CD4-positive, alpha-beta T cell treated with Interleukin-17A for 1 hour (primary cell): ENCODE measurements at regions not wholly inside any gene's neighbourhood (a gene's known extent, or its start where the extent isn't known, plus 50 kb on each side); places are given as distances from the start of the nearest gene placed in this dataset.

Experiments
- DNase-seq: peaks from one replicate; pipeline ENCODE4 v3.0.0-alpha.2; 2020

DNA sequence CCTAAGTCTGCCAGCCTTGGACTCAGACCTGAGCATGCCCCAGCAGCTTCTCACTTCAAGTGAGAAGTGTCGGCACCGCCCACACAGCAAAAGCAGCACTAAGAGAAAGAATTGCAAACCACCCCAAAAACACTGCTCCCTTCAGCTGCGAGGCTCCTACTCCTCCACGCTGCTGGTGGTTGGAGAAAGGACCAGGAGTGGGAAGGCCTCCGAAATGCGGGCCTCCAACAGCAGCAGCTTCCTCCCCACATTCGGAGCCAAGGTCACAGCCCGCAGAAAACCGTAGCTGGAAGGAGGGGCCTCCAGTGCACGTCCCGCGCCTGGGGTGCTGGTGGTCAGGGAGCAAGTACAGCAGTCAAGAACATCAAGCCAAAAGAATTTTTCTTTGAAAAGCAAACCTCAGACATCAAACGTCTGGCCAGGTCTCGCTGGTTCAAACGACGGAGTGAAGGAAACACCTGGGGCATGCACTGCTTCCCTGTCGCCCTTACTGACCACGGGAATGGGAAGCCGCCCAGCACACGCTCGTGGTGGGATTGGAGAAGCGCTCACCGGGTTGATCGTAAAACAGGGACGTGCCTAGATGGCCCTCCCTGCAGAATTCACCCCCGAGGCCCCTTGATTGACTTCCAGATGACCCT is 185.6 kb upstream of the CST7 start:
- no peak for DNase-seq

DNA sequence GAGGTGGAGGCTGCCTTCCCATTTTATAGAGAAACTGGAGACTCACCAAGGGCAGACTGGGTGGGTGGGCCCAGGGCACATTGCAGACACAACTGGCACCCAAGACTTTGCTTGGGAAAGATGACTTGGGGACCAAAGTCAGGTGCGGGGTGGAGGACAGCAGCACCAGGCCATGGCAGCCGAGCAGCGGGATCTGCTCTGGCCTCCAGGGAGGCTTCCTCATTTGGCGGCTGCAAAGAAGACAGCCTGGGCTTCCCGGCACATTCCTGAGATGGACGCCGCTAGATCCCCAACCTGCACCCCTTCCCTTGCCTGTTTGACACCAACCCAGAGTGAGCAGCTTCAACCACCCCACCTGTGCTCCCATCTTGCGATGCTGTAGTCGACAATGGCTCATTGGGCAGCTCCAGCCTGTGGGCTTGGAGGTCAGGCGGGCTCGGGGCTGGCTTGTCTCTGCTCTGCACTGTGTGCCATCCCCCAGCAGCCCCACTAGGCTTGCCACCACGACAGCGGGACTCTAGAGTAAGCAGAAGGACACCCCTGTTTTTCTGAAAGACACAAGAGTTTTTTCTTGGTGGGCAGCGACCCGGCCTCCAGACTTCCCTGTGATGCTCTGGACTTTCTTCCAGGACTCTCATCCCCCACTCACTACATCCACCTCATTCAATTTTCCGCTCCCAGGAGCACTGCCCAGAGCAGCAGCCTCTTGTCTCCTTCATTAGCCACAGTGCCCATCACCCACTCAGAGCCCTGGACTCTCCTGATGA is 184.9 kb upstream of the CST7 start:
- no peak for DNase-seq

DNA sequence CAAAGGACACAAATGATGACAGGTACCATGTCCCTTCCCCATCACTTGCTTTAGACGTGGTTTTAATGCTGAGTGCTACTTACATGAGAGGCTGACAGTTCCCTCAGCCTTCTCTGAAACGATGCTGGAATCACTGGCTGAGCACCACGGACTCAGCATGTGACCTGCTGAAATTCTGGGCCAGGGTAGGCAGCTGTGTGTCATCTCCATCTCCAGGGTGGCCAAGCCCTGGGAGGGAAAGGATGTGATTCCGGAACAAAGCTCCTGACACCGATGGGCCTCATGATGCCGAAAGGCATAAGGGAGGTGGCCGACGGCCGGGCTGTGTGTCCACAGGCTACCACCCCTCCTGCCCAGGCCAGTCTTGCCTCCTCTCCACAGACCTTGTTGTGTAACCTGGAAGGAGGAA is 184.3 kb upstream of the CST7 start:
- DNase-seq = no peak

DNA sequence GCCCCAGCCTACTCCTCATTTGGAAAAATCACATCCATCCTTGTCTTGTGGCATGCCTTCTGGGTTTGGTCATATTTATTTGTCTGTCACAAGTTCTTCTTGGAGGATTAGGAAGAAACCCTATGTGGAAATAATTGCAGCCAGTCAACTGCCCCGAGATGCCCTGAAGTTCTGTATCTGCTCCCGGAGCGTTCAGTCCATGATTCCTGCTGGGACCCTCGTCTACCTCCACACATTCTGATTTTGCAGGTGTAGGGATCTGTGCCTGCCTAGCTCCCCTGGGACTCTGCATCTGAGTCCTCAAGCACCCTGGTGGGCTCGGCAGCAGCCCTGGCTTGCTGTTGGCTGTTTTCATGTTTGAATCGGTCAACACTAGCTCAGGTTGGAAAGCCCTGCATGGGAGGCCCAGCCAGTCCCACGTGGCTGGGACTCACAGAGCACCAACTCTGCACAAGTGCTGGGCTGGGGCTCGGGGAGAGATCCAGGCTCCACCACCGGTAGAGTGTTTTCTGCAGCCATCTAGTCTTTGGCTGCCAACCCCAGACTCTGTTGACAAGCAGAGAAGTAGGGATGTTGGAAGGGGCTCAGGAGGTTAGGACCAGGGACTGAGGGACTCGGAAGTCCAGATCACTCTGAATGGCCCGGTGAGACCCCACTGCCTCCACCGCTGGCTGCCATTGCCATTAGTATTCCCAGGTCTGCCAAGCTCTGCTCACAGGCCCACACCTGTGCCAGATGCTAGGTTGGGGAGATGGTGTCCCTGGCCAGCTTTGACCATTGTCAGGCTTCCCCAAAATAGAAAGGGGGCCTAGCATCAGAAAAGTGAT is 183.5 kb upstream of the CST7 start:
- no peak for DNase-seq

DNA sequence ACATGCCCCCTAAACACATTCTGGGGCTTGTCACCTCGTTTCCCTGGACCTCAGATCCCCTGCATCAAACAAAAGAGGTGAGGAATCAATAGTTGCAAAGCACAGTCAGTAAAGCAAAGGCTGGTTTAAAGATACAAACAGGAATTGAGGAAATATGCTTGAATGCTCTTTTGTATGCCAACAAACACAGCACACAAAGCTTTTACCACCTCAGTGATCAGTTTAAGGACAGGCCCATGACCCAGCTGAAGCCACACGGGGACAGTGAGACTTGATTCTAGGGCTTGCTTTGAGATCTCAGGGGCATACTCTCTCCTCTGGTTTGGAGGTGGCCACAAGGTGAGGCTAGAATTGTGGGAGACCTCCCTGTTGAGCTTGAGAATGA is 182.9 kb upstream of the CST7 start:
- no peak for DNase-seq

DNA sequence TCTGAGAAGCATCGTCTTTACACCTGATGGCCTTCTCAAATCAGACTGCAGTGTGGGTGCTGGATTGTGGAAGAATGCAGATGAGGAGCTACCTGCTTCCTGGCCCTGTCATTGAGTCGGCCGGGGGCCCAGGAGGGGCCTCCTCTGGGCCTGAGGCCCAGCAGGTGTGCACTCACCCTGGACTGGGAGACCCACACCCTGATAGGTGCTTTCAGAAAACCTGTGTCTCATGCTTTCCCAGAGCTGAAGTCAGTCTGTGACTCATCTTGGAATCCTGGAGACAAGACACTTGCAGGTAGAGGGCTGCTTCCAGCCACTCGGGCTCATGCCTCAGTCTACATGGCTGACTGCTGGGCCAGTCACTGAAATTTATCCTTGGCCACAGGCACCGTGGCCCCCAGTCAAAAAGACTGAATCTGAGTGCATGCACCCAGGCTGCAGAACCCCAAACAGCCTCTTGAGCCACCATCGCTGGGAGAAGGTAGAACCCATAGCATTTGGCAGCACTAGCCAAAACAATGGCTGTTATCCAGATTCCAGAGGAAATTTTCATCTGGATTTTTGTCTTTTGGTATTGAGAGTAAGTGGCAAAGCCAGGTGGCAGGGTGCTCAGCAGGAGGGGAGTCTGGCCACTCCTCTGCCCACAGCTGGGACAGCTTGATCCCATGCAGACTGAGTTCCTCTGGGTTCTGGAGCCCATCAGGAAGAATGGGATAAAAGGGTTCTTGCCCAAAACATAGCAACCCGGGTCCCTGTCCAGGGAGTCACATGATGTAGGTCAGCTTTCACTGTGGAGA is 182.0 kb upstream of the CST7 start:
- DNase-seq = no peak

DNA sequence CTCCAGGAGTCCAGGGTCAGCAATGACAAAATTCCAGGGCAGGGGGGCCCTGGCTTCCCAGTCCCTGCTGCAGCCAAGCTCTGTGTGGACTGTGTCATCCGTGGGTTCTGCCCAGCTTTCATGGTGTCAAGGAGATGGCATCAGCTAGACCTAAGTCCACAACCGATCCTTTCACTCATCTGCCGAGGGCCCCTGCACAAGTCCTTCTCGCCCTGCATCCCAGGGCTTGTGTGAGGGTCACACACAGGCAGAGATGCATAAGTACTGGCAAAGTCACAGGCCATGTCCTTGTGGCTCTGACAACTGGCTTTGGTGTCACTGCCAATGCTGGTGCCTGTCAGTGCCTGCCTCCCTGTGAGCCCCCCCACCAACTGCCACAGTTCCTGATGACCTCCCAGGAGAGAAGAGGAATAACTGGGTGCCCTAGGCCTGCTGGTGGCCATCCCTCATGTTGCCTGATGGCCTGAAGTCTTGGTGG is 181.4 kb upstream of the CST7 start:
- DNase-seq = no peak

DNA sequence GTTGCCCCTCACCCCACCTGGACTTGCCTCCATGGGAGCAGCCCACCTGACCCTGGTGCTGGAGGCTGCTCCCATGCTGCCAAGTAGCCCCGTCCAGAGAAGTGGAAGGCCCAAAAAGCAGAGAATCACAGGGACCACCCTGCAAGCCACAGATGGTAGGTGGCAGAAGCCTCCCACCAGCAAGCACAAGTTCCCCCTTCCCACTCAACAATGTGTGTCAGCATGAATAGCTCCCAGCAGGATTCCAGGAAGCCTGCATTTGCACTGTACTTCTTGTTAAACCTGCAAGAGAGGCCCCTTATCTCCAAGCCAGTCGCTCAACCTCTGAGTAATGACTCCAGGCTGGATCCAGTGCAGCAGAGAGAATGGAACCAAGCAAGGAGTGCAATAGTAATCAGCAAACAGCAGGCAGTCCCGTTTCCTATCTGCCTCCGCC is 180.8 kb upstream of the CST7 start:
- no peak for DNase-seq

DNA sequence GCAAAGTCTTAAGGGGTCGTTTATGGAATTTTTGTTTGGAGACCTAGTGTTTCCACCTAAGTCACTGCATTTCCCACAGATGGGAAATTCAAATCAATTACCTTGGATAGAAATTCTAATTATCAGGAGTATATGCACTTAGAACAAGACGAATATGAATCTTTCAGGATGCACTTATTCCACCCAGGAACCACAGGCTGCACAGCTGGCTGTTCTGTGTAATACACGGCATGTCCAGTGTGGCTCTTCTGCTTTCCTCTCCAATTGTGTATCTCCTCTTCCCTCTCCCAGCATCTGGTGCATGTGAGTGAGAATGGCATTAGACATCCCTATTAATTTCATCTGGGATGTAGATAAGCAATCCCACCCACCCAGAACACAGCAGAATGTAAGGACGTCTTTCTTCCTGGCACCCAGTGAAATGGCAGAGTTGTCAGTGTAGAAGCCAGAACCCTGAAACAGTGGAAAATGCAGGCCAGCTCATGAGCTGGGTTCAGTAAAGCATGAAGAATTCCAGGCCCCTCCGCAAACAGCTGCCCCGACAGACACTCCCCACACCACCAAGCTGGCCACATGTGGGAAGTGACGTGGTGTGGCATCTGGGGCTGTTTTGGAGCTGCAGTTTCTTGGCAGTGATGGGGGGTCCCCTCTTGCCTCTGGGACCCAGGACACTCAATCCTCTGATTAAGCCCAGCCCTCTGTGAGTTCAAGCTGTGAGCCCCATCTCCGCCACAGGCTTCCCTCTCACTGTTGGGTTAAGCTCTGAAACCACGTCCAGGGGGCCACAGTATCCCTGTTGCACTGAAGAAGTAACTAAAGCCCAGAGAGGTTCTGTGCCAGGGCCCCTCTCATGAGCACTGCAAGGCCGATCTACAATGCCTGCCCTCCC is 180.1 kb upstream of the CST7 start:
- DNase-seq = no peak

DNA sequence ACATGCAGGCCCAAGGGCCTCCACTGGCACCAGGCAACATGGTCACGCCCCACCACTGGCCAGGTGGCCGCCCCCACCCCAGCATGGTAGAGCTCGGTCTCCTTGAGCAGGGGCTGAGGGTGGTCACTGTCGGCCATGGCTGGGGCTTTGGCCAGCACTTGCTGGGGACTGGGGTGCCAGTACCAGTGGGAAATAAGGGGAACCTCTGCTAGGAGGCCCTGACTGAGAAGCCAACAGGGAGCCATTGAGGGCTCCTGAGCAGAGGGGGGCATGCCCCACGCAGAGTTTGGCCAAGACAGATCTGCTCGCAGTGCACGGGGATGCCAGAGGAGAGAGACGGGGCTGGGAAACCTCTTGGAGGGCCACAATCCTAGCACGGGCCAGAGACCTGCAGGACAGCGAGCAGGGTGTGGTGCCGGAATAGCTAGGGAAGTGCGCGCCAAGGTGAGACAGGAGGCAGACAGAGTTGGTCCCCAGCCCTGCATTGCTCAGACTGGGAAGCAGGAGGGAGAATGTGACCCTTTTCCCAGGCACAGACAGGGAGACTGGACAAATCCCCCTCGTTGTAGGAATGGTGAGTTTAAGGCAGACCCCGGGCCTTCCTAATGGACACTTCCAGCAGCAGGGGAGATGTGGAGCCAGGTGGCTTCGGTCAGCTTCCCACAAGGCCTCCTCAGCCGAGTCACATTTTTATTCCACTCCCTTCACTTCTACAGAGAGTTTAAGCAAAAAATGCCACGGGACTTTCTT is 179.0 kb upstream of the CST7 start:
- DNase-seq = no peak

DNA sequence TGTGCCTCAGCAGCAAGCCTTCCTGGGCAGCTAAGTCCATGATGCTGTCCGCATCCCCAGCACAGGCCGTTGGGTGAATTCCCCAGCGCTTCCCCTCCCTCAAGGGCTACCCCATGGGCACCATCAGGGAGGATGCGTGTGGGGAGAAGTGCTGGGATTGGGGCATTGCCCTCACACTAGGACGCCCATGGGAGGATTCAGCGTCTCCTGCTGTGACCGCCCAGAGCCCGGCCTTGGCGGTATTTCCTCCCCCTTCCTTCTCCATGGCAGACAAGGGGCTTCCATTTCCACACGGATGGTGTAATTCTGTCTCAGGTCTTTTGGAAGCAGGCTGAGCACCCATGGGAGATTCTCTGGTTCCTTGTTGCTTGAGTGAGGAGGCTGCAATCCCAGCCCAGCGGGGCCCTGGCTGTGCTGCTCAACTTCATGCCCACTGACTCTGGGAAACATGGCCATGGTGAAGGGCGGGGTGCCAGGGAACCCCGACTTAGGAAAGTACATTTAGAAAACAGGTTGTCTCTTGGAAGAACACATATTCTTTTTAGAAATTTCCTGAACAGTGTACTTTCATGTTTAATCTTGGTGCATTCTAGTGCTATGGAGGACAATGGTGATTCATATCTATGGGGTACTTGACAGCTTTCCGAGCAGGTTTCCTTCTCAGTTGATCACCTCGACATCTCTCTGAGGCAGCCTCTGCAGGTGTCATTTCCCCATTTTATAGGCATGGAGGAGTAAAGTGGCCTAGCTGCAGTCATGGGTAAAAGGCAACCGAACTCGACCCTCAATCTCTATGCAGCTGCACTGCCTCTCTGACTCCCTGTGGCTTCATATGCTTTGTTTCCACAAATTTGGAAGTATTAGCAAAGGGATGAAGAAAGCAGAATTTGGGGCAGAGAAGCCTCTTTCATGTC is 178.2 kb upstream of the CST7 start:
- no peak for DNase-seq

DNA sequence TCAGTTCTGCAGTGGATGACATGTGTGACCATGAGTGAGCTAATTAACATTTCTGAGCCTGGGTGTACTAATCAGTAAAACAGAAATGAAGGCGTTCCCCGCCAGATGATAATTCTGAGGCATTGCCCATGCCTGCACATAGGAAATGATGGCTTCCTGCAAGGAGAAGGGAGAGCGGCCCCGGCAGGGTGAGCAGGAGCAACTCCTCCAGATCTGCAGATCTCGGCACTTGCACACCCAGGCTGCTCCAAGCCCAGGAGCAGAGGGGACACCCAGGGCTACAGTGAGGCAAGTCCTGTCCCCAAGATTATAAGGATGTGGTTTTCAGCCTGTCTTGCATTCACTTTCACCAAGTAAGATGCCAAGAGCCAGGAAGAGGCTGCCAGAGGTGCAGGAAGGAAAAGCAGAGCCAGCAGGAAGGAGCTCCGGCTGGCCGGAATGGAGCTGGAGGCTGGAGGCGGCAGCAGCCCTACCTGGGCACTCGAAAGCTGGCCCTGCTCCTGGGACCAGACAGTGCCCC is 177.5 kb upstream of the CST7 start:
- no peak for DNase-seq

DNA sequence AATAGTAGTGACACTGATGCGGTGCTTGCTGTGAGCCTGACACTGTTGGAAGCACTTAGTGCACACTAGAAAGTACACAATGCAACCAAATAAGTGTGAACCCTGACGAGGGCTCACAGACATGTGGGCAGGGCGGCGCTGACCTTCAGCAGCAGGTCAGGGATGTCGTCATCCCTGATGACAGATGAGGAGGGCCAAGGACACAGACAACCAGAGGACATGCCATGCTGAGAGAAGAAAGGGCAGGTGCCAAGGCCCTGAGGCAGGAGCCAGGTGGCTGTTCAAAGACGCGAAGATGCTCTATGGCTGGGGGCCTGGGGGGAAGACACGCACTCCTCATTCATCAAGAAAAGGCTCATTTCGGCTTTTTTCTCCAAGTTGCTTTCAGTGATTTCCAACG is 176.4 kb upstream of the CST7 start:
- no peak for DNase-seq

DNA sequence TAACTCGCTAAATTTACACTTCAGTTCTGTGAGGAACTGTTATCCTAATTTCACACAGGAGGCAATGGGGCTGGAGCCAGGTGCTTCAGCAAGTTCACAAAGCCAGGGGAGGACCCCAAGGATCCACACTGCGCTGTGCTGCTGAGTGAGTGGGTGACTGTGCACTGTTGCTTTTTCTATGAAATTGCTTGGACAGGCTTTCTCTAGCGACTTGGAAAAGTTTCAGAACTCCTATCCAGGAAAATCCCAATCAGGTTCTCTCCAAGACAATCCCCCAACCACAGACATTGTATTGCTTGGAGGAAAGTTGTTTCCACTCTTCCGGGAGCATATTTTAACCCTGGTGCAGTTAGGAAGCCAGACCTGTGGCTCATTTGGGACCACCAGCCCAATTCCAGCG is 175.9 kb upstream of the CST7 start:
- DNase-seq = no peak

DNA sequence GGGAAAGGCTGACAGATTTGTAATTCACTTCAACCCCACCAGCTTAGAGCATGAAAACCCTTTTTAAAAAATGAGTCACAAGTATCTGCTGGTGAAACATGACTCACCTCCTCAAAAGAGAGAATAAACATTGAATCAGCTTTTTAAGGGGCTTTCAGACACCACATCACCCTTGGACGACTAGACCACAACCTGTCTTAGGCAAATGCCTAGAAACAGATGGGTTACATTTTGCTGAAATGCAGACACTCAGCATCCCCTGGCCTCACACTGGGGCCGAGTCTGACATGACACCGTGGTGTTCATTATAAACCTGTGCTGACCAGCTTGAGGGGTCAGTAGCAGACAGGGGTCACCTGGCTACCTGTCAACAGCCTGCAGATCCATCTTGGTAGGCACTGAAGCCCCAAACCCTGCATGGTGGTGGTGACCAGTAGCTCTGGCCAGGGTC is 175.3 kb upstream of the CST7 start:
- DNase-seq = no peak

DNA sequence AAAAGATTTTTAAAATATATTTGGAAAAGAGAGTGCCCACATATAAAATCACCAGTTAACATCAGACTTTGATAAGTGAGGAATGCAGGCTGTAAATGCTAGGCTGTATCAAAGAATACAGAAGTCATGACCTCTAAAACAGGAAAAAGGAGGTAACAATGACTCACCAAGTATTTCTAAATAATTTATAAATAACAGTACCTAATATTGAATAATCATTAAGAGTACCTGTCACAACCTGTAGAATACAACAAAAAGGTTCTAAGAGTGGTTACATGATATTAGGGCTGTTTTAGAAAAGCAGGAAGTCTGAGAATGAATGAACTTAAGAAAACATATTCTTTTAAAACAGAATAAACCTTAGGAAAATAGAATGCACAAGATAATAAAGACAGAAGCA is 173.1 kb upstream of the CST7 start:
- no peak for DNase-seq

DNA sequence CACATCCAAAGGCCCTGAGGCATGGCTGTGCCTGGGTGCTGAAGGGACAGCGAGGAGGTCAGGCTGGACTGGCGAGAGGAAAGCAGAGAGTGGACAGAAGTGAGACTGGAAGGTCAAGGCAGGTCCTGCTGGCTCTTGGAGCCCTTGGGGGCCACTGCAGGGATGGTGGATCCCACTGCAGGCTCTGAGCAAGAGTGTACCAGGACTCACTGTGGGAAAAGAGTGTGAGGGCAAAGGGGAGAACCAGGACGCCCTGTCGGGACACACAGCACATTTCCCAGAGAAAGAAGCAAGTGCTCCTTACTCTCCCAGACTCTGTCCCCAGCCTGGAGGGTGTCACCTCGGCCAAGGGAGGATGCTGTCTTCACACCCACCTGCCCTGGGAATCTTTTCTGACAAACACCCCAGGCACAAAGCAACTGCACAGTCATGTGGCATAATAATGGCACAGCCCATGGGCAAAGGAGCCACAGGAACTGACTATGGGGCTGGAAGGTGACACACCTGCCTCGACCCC is 172.3 kb upstream of the CST7 start:
- DNase-seq = no peak

DNA sequence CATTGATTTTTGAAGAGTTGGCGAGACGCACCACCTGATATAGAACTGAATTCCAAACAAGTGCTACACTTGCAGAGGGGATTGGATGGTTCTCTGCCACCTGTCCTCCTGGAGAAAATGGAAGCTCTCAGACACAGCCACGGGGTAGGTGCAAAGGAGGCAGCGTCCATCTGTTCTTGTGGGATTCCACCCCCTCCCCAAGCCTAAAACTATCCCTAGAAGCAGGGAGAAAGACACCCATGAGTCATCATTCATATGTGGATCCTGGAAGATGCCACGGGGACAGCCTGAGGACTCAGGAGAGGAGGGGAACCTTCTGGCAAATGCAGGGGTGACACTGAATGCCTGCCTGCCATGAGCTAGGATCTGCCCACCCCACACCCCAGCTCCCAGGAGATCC is 171.3 kb upstream of the CST7 start:
- no peak for DNase-seq

DNA sequence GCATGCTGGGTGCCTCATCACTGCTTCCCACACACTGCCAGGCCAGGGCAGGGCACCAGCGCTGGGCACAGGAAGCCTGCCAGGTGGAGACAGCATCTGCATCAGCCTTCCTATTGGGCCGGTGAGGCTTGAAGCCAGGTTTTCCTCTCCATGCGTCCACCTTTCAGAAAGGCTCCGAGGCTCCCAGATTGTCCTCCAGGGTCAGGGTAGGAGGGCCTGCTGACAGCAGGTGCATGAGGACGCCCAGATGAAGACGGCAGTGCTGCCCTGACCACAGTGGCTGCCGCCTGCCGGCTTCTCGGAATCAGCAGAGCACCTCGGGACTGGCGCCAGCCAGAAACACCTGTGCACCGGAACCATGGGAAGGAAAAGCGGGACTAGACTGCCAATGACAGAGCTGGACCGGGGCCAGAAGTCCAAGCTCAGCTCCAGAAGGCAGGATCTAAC is 170.5 kb upstream of the CST7 start:
- no peak for DNase-seq
